Fibroblast of lung (primary cell): ENCODE measurements at regions not wholly inside any gene's neighbourhood (a gene's known extent, or its start where the extent isn't known, plus 50 kb on each side); places are given as distances from the start of the nearest gene placed in this dataset.

ENCODE experiments used
- DNase-seq, 2 donors: peaks; one replicate each; pipeline versions ENCODE4 v3.0.0 to v3.0.0-alpha.2; 2010; ENCODE audit warnings: low read depth in 2 of 2
- H2AFZ ChIP-seq: 2 replicates; pipeline ENCODE4 v1.5.1; 2012; ENCODE audit warnings: low read length, control low read depth, inconsistent platforms
- H3K27ac ChIP-seq: 2 replicates; pipeline ENCODE4 v1.5.1; 2011; ENCODE audit warnings: low read length, control low read depth; ENCODE audit not compliant: insufficient read depth
- H3K27me3 ChIP-seq: 2 replicates; pipeline ENCODE4 v1.5.1; 2011; ENCODE audit warnings: mild to moderate bottlenecking, low read length; ENCODE audit not compliant: control insufficient read depth, insufficient read depth
- H3K36me3 ChIP-seq: 2 replicates; pipeline ENCODE4 v1.5.1; 2011; ENCODE audit warnings: low read length; ENCODE audit not compliant: control insufficient read depth, insufficient read depth
- H3K4me1 ChIP-seq: 2 replicates; pipeline ENCODE4 v1.5.1; 2011; ENCODE audit warnings: low read length; ENCODE audit not compliant: control insufficient read depth, insufficient read depth; ENCODE audit errors: extremely low read depth
- H3K4me2 ChIP-seq: 2 replicates; pipeline ENCODE4 v1.5.1; 2011; ENCODE audit warnings: low read length, control low read depth; ENCODE audit not compliant: insufficient read depth; ENCODE audit errors: extremely low read depth
- H3K4me3 ChIP-seq, 4 experiments: fragments of 200-600 bp in 1 of 4; sonication (generic) in 1 of 4; replicated peaks in 1 of 4; 2 replicates each; pipeline ENCODE4 v1.5.1; 2011 to 2016; ENCODE audit warnings: low read length in 4 of 4, low read depth in 3 of 4, mild to moderate bottlenecking in 3 of 4, control low read depth in 2 of 4, inconsistent platforms in 1 of 4, mixed read lengths in 1 of 4; ENCODE audit not compliant: insufficient read depth in 1 of 4; ENCODE audit errors: control extremely low read depth in 1 of 4
- H3K79me2 ChIP-seq: 2 replicates; pipeline ENCODE4 v1.5.1; 2012; ENCODE audit warnings: mild to moderate bottlenecking, low read length, inconsistent platforms; ENCODE audit not compliant: control insufficient read depth, insufficient read depth
- H3K9ac ChIP-seq: 2 replicates; pipeline ENCODE4 v1.5.1; 2011; ENCODE audit warnings: mild to moderate bottlenecking, low read length, control low read depth; ENCODE audit not compliant: insufficient read depth
- H3K9me3 ChIP-seq: 2 replicates; pipeline ENCODE4 v1.5.1; 2012; ENCODE audit warnings: low read depth, low read length; ENCODE audit not compliant: control insufficient read depth, insufficient read depth
- H4K20me1 ChIP-seq: 2 replicates; pipeline ENCODE4 v1.5.1; 2011; ENCODE audit warnings: low read length; ENCODE audit not compliant: control insufficient read depth, insufficient read depth; ENCODE audit errors: extremely low read depth
- EZH2 ChIP-seq: IDR thresholded peaks from 2 replicates; pipeline ENCODE4 v1.5.1; 2012; ENCODE audit warnings: low read length, control low read depth, mild to moderate bottlenecking; ENCODE audit errors: missing control alignments
- TF ChIP-seq, protein P1 (sequence below), 2 donors: IDR thresholded peaks in 1 of 2; conservative IDR thresholded peaks in 1 of 2; 1 replicate in 1 of 2; 2 replicates in 1 of 2; pipeline ENCODE4 v1.5.1; 2011 to 2012; ENCODE audit warnings: low read length in 2 of 2, control low read depth in 1 of 2, inconsistent platforms in 1 of 2, low read depth in 1 of 2, mild to moderate bottlenecking in 1 of 2

DNA sequence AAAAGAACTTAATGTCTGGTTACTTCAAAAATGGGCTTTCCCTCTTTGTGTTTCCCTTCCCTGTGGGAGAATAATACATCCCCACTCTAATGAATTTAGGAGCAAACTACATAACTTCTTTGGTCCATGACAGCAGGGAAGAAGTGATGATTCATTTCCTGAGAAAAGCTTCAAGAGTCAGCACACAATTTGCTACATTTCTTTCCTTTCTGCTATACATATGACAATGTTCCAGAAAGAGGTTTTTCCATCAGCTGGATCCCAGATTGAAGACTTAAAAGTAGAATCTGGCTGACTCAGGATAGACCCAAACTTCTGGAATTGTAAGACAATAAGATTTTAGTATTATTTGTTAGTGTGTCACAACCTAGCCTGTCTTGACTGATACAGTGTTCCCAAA lies 126.1 kb downstream of the DRD1 start:
- H3K36me3 ChIP-seq = no peaks in the 10 kb centered on the region
- TF ChIP-seq EZH2 = no peak
- TF ChIP-seq, protein P1, sequence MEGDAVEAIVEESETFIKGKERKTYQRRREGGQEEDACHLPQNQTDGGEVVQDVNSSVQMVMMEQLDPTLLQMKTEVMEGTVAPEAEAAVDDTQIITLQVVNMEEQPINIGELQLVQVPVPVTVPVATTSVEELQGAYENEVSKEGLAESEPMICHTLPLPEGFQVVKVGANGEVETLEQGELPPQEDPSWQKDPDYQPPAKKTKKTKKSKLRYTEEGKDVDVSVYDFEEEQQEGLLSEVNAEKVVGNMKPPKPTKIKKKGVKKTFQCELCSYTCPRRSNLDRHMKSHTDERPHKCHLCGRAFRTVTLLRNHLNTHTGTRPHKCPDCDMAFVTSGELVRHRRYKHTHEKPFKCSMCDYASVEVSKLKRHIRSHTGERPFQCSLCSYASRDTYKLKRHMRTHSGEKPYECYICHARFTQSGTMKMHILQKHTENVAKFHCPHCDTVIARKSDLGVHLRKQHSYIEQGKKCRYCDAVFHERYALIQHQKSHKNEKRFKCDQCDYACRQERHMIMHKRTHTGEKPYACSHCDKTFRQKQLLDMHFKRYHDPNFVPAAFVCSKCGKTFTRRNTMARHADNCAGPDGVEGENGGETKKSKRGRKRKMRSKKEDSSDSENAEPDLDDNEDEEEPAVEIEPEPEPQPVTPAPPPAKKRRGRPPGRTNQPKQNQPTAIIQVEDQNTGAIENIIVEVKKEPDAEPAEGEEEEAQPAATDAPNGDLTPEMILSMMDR (conservative IDR thresholded peaks at IDR 0.05 in 1 of 2, IDR thresholded peaks at IDR 0.05 in 1 of 2; ENCODE audit: low read depth in 1 of 2, low read length in 2 of 2) = no peak
- DNase-seq = no peak
- H3K27ac ChIP-seq = no peak overlapping the region
- H3K79me2 ChIP-seq = no peaks in the 10 kb centered on the region
- H4K20me1 ChIP-seq = no peaks in the 10 kb centered on the region
- no peaks in the 10 kb centered on the region for H3K4me1 ChIP-seq
- H3K9ac ChIP-seq = no peak overlapping the region
- H3K9me3 ChIP-seq = no peaks in the 10 kb centered on the region
- no peak overlapping the region for H3K4me2 ChIP-seq
- H2AFZ ChIP-seq = no peak overlapping the region
- H3K27me3 ChIP-seq = no peaks in the 10 kb centered on the region
- H3K4me3 ChIP-seq = no peak overlapping the region

DNA sequence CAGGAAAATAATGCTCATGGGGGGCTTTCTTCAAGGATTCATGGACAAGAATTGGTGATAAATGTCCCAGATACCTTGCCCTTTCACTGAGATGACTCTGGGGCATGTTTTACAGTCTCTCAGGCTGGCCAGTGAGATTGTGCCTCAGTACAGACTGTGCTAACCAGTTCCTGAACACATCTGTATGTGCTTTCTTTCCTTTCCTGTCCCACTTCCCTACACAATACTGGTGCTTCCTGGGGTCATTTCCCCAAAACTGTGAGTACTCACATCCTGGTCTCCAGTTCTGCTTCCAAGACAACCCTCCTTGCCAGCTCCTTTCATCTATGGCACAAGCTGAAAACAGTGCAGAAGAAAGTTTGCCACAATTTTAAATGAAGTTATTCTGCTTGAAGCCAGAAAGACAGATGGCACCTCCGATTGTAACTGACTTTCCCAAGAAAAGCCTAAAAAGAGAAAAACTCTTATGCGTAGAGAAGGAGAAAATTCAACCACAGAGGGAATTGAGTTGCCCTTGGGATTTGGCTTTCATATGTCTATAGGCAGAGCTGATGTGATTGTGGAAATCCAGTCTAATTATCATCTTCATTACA lies 134.7 kb downstream of the DRD1 start:
- H4K20me1 ChIP-seq = no peaks in the 10 kb centered on the region
- no peak for DNase-seq
- no peaks in the 10 kb centered on the region for H3K27me3 ChIP-seq
- no peaks in the 10 kb centered on the region for H3K9me3 ChIP-seq
- TF ChIP-seq EZH2 = no peak
- TF ChIP-seq, protein P1 (conservative IDR thresholded peaks at IDR 0.05 in 1 of 2, IDR thresholded peaks at IDR 0.05 in 1 of 2; ENCODE audit: low read depth in 1 of 2, low read length in 2 of 2) = no peak
- no peak overlapping the region for H3K4me3 ChIP-seq
- no peak overlapping the region for H2AFZ ChIP-seq
- H3K79me2 ChIP-seq = no peaks in the 10 kb centered on the region
- H3K4me2 ChIP-seq = no peak overlapping the region
- H3K27ac ChIP-seq = no peak overlapping the region
- H3K36me3 ChIP-seq = no peaks in the 10 kb centered on the region
- H3K9ac ChIP-seq = no peak overlapping the region
- H3K4me1 ChIP-seq = no peaks in the 10 kb centered on the region

DNA sequence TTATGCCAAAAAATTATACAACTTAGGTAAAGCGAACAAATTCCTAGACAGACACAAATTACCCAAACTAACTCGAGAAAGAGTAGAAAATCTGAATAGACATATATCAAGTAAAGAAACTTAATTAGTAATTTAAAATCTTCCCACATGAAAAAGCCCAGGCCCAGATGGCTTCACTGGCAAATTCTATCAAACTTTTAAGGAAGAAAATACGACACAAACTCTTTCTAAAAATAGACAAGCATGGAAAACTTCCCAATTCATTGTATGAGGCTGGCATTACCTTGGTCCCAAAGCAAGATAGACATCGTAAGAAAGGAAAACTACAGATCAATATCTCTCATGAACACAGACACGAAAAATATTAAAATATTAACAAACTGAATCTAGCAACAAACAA lies 135.3 kb downstream of the DRD1 start:
- Histone ChIP-seq H2AFZ (no peak overlapping the region), H3K4me2 (no peak overlapping the region), H3K9ac (no peak overlapping the region), H3K79me2 (no peaks in the 10 kb centered on the region), H3K27me3 (no peaks in the 10 kb centered on the region), H3K4me1 (no peaks in the 10 kb centered on the region), H3K4me3 (no peak overlapping the region), H3K27ac (no peak overlapping the region), H3K9me3 (no peaks in the 10 kb centered on the region), H4K20me1 (no peaks in the 10 kb centered on the region), H3K36me3 (no peaks in the 10 kb centered on the region)
- no peak for DNase-seq
- TF ChIP-seq, protein P1 (conservative IDR thresholded peaks at IDR 0.05 in 1 of 2, IDR thresholded peaks at IDR 0.05 in 1 of 2; ENCODE audit: low read depth in 1 of 2, low read length in 2 of 2) = no peak
- no peak for TF ChIP-seq EZH2
